H9 (cell line): ENCODE measurements at regions not wholly inside any gene's neighbourhood (a gene's known extent, or its start where the extent isn't known, plus 50 kb on each side); places are given as distances from the start of the nearest gene placed in this dataset.

Experiments
- DNase-seq: peaks from one replicate; pipeline ENCODE4 v3.0.0-alpha.2; 2017
- H2AFZ ChIP-seq: one replicate; pipeline ENCODE4 v1.6.1; 2013; ENCODE audit warnings: mild to moderate bottlenecking, low read length, control low read depth, moderate library complexity
- H2AK5ac ChIP-seq: 2 replicates; pipeline ENCODE4 v1.6.1; 2013; ENCODE audit warnings: low read length, control low read depth, mixed read lengths; ENCODE audit not compliant: insufficient read length
- H2BK120ac ChIP-seq: one replicate; pipeline ENCODE4 v1.6.1; 2013; ENCODE audit warnings: low read depth, mild to moderate bottlenecking, low read length, control low read depth, inconsistent platforms; ENCODE audit not compliant: poor library complexity, severe bottlenecking
- H2BK12ac ChIP-seq: 2 replicates; pipeline ENCODE4 v1.6.1; 2013; ENCODE audit warnings: low read length, control low read depth, mixed read lengths, low read depth; ENCODE audit not compliant: insufficient read length
- H2BK15ac ChIP-seq: 2 replicates; pipeline ENCODE4 v1.6.1; 2013; ENCODE audit warnings: low read depth, low read length, control low read depth
- H2BK20ac ChIP-seq: one replicate; pipeline ENCODE4 v1.6.1; 2013; ENCODE audit warnings: low read depth, mild to moderate bottlenecking, low read length, control low read depth, inconsistent platforms; ENCODE audit not compliant: poor library complexity, severe bottlenecking
- H2BK5ac ChIP-seq: 2 replicates; pipeline ENCODE4 v1.6.1; 2013; ENCODE audit warnings: low read length, control low read depth, mixed read lengths; ENCODE audit not compliant: insufficient read length
- H3K14ac ChIP-seq: 2 replicates; pipeline ENCODE4 v1.6.1; 2013; ENCODE audit warnings: low read length, control low read depth; ENCODE audit not compliant: insufficient read depth
- H3K18ac ChIP-seq: 2 replicates; pipeline ENCODE4 v1.6.1; 2013; ENCODE audit warnings: low read depth, mild to moderate bottlenecking, mixed read lengths, low read length, control low read depth; ENCODE audit not compliant: insufficient read length
- H3K23ac ChIP-seq: 2 replicates; pipeline ENCODE4 v1.6.1; 2013; ENCODE audit warnings: low read length, control low read depth, mixed read lengths, low read depth; ENCODE audit not compliant: insufficient read length
- H3K23me2 ChIP-seq: 2 replicates; pipeline ENCODE4 v1.6.1; 2013; ENCODE audit warnings: low read depth, mild to moderate bottlenecking, mixed read lengths, low read length, control low read depth; ENCODE audit not compliant: insufficient read length, poor library complexity, severe bottlenecking
- H3K27ac ChIP-seq: 2 replicates; pipeline ENCODE4 v1.5.1; 2013; ENCODE audit warnings: low read length, control low read depth, mixed read lengths, low read depth; ENCODE audit not compliant: insufficient read length
- H3K27me3 ChIP-seq: 2 replicates; pipeline ENCODE4 v1.6.1; 2013; ENCODE audit warnings: low read length, control low read depth, inconsistent platforms; ENCODE audit not compliant: insufficient read depth
- H3K4ac ChIP-seq: 2 replicates; pipeline ENCODE4 v1.6.1; 2013; ENCODE audit warnings: low read depth, mild to moderate bottlenecking, control low read depth, inconsistent platforms, low read length, moderate library complexity
- H3K4me1 ChIP-seq: 2 replicates; pipeline ENCODE4 v1.6.1; 2013; ENCODE audit warnings: low read length, control low read depth, inconsistent platforms; ENCODE audit not compliant: insufficient read depth
- H3K4me2 ChIP-seq: 2 replicates; pipeline ENCODE4 v1.6.1; 2013; ENCODE audit warnings: low read length, control low read depth, mixed read lengths; ENCODE audit not compliant: insufficient read length, insufficient read depth
- H3K56ac ChIP-seq: 2 replicates; pipeline ENCODE4 v1.6.1; 2013; ENCODE audit warnings: low read depth, mild to moderate bottlenecking, mixed read lengths, low read length, control low read depth; ENCODE audit not compliant: insufficient read length
- H3K79me1 ChIP-seq: 2 replicates; pipeline ENCODE4 v1.6.1; 2013; ENCODE audit warnings: low read depth, mild to moderate bottlenecking, moderate library complexity, low read length, control low read depth, inconsistent platforms; ENCODE audit not compliant: insufficient read depth, poor library complexity, severe bottlenecking
- H3K79me2 ChIP-seq: 2 replicates; pipeline ENCODE4 v1.6.1; 2013; ENCODE audit warnings: low read length, control low read depth, inconsistent platforms; ENCODE audit not compliant: insufficient read depth
- H3K9ac ChIP-seq: 2 replicates; pipeline ENCODE4 v1.6.1; 2013; ENCODE audit warnings: low read length, control low read depth, mixed read lengths; ENCODE audit not compliant: insufficient read length; ENCODE audit errors: extremely low read depth
- H3K9me3 ChIP-seq: one replicate; pipeline ENCODE4 v1.6.1; 2013; ENCODE audit warnings: low read depth, low read length, inconsistent platforms; ENCODE audit not compliant: control insufficient read depth
- H3T11ph ChIP-seq: one replicate; pipeline ENCODE4 v1.6.1; 2013; ENCODE audit warnings: mild to moderate bottlenecking, low read length, control low read depth, inconsistent platforms
- H4K20me1 ChIP-seq: one replicate; pipeline ENCODE4 v1.6.1; 2013; ENCODE audit not compliant: control insufficient read depth, insufficient read length, insufficient read depth
- H4K5ac ChIP-seq: 2 replicates; pipeline ENCODE4 v1.6.1; 2013; ENCODE audit warnings: low read depth, mild to moderate bottlenecking, mixed read lengths, low read length, control low read depth; ENCODE audit not compliant: insufficient read length
- H4K8ac ChIP-seq: replicated peaks from 2 replicates; pipeline ENCODE4 v1.6.1; 2013; ENCODE audit warnings: low read length, control low read depth, mixed read lengths, low read depth; ENCODE audit not compliant: insufficient read length
- H4K91ac ChIP-seq: 2 replicates; pipeline ENCODE4 v1.6.1; 2013; ENCODE audit warnings: low read depth, mild to moderate bottlenecking, moderate library complexity, mixed read lengths, low read length, control low read depth; ENCODE audit not compliant: insufficient read length
- H3K27ac Mint-ChIP-seq, 3 experiments: 2 replicates in 2 of 3; 3 replicates in 1 of 3; pipeline ENCODE4 v1.8.0; 2020 to 2021; ENCODE audit warnings: mixed read lengths in 3 of 3, mild to moderate bottlenecking in 1 of 3, moderate library complexity in 1 of 3
- H3K27me3 Mint-ChIP-seq: 2 replicates; pipeline ENCODE4 v1.8.0; 2021; ENCODE audit warnings: low read depth, mild to moderate bottlenecking, moderate library complexity, mixed read lengths
- H3K36me3 Mint-ChIP-seq, 3 experiments: 2 replicates in 2 of 3; 3 replicates in 1 of 3; pipeline ENCODE4 v1.8.0; 2020 to 2021; ENCODE audit warnings: low read depth in 3 of 3, mixed read lengths in 3 of 3; ENCODE audit not compliant: insufficient read depth in 1 of 3
- H3K4me1 Mint-ChIP-seq, 2 experiments: 2 replicates each; pipeline ENCODE4 v1.8.0; 2020; ENCODE audit warnings: mixed read lengths in 2 of 2
- H3K4me3 Mint-ChIP-seq, 2 experiments: 2 replicates in 1 of 2; 3 replicates in 1 of 2; pipeline ENCODE4 v1.8.0; 2020 to 2021; ENCODE audit warnings: mild to moderate bottlenecking in 2 of 2, mixed read lengths in 2 of 2, moderate library complexity in 1 of 2
- H3K9me3 Mint-ChIP-seq, 2 experiments: 2 replicates in 1 of 2; 3 replicates in 1 of 2; pipeline ENCODE4 v1.8.0; 2020; ENCODE audit warnings: mild to moderate bottlenecking in 2 of 2, mixed read lengths in 2 of 2, moderate library complexity in 1 of 2
- WGBS: extraction: QIAGEN DNeasy Blood & Tissue Kit; methylation state at CpG from one replicate; pipeline ENCODE4 v1.1.7; 2013; ENCODE audit warnings: missing lambda C conversion rate, low lambda C conversion rate, mixed read lengths; ENCODE audit not compliant: insufficient read length; ENCODE audit errors: extremely low coverage; 5-methylcytosine and 5-hydroxymethylcytosine counted together
- TF ChIP-seq, protein P1 (sequence below): fragments of 200-600 bp; sonication (generic); conservative IDR thresholded peaks from 3 replicates; pipeline ENCODE4 v1.8.0; 2021; ENCODE audit warnings: antibody characterized with exemption, mild to moderate bottlenecking

DNA sequence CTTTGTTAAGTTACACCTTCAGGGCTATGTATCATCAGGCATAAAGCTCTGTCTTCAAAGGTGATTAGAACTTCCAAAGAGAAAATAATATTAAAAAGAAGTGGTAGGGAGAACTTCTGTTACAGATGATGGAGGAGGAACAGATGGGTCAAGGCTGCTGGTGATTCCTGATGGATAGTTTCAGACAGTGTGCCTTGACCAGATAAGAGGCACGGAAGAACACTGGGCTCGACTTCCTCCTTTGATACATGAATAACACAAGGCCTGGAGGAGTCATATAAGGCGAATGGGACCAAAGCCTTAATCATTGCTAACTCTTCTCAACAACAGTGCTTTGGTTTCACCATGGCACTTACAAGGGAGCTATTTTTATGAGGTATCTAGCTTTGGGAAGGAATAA lies 128.1 kb upstream of the RXFP2 start:
- Histone ChIP-seq H3T11ph (no peak overlapping the region), H3K27me3 (no peaks in the 10 kb centered on the region), H3K4ac (no peak overlapping the region), H3K9ac (no peak overlapping the region), H3K14ac (no peak overlapping the region), H3K4me2 (no peak overlapping the region), H2AK5ac (no peak overlapping the region), H3K79me2 (no peaks in the 10 kb centered on the region; the same call in 1 of the 2 replicates), H2BK20ac (no peak overlapping the region), H4K5ac (no peak overlapping the region), H3K23me2 (no peaks in the 10 kb centered on the region), H2BK12ac (no peak overlapping the region), H4K91ac (no peak overlapping the region), H3K4me1 (no peaks in the 10 kb centered on the region; the same call in 1 of the 2 replicates), H3K56ac (no peak overlapping the region), H2BK5ac (no peak overlapping the region), H2BK120ac (no peak overlapping the region), H3K23ac (no peak overlapping the region), H3K27ac (no peak overlapping the region), H3K18ac (no peak overlapping the region), H3K79me1 (no peaks in the 10 kb centered on the region), H2AFZ (no peak overlapping the region), H3K9me3 (no peaks in the 10 kb centered on the region), H2BK15ac (no peak overlapping the region), H4K20me1 (no peaks in the 10 kb centered on the region), H4K8ac (no peak overlapping the region)
- peaks cover 14 to 16% of the 10 kb centered on the region in 2 experiments for H3K4me1 Mint-ChIP-seq
- H3K4me3 Mint-ChIP-seq, result no peak overlapping the region
- peaks cover 2% of the 10 kb centered on the region; the same call in 1 of the 2 replicates for H3K27me3 Mint-ChIP-seq
- H3K9me3 Mint-ChIP-seq, result peaks cover 0 to 9% of the 10 kb centered on the region in 2 experiments; a peak in 2 of 5 replicates
- WGBS, result no CpG with 5 or more reads among the region's 3 CpGs
- TF ChIP-seq, protein P1, sequence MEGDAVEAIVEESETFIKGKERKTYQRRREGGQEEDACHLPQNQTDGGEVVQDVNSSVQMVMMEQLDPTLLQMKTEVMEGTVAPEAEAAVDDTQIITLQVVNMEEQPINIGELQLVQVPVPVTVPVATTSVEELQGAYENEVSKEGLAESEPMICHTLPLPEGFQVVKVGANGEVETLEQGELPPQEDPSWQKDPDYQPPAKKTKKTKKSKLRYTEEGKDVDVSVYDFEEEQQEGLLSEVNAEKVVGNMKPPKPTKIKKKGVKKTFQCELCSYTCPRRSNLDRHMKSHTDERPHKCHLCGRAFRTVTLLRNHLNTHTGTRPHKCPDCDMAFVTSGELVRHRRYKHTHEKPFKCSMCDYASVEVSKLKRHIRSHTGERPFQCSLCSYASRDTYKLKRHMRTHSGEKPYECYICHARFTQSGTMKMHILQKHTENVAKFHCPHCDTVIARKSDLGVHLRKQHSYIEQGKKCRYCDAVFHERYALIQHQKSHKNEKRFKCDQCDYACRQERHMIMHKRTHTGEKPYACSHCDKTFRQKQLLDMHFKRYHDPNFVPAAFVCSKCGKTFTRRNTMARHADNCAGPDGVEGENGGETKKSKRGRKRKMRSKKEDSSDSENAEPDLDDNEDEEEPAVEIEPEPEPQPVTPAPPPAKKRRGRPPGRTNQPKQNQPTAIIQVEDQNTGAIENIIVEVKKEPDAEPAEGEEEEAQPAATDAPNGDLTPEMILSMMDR, result no peak
- no peak overlapping the region for H3K27ac Mint-ChIP-seq
- H3K36me3 Mint-ChIP-seq, result peaks cover 0 to 3% (median 0%) of the 10 kb centered on the region in 3 experiments; a peak in 2 of 7 replicates
- DNase-seq, result no peak
